NB4 (cell line): ENCODE measurements at regions not wholly inside any gene's neighbourhood (a gene's known extent, or its start where the extent isn't known, plus 50 kb on each side); places are given as distances from the start of the nearest gene placed in this dataset.

Experiments used
- DNase-seq: peaks from one replicate; pipeline ENCODE4 v3.0.0; 2010; ENCODE audit warnings: low read depth
- H3K4me3 ChIP-seq: one replicate; pipeline ENCODE4 v1.5.1; 2011; ENCODE audit warnings: mild to moderate bottlenecking, low read depth, low read length, moderate library complexity
- CTCF ChIP-seq: IDR thresholded peaks from one replicate; pipeline ENCODE4 v1.5.1; 2012; ENCODE audit warnings: low read depth, low read length
- MAX ChIP-seq: IDR thresholded peaks from 2 replicates; pipeline ENCODE4 v1.6.1; 2011; ENCODE audit warnings: low read depth, low read length
- MYC ChIP-seq: IDR thresholded peaks from 2 replicates; pipeline ENCODE4 v1.6.1; 2011; ENCODE audit warnings: low read depth, low read length
- POLR2A ChIP-seq: IDR thresholded peaks from 2 replicates; pipeline ENCODE4 v1.6.1; 2011; ENCODE audit warnings: mild to moderate bottlenecking; ENCODE audit not compliant: insufficient read length; ENCODE audit errors: extremely low read depth

- no peak for DNase-seq
- H3K4me3 ChIP-seq = no peak overlapping the region
- TF ChIP-seq POLR2A (no peak), CTCF (no peak), MYC (no peak), MAX (no peak)
Measured at GRCh38 chr4:135344492-135344891, 1142.9 kb upstream of the PABPC4L start.

GRCh38 chr4:135338181-135338580 lies 1136.6 kb upstream of the PABPC4L start:
- H3K4me3 ChIP-seq = no peak overlapping the region
- no peak for DNase-seq
- no peak for TF ChIP-seq POLR2A
- no peak for TF ChIP-seq MAX
- no peak for TF ChIP-seq MYC
- TF ChIP-seq CTCF = no peak

GRCh38 chr4:135325264-135325663 lies 1123.7 kb upstream of the PABPC4L start:
- H3K4me3 ChIP-seq = no peak overlapping the region
- TF ChIP-seq MYC = no peak
- TF ChIP-seq POLR2A = no peak
- no peak for TF ChIP-seq CTCF
- no peak for TF ChIP-seq MAX
- DNase-seq = no peak

GRCh38 chr4:135319685-135320084 lies 1118.1 kb upstream of the PABPC4L start:
- TF ChIP-seq POLR2A = no peak
- TF ChIP-seq CTCF = peak; percentile 8
- no peak for TF ChIP-seq MAX
- no peak for TF ChIP-seq MYC
- no peak overlapping the region for H3K4me3 ChIP-seq
- DNase-seq = no peak

GRCh38 chr4:135316266-135316779 lies 1114.7 kb upstream of the PABPC4L start:
- no peak for DNase-seq
- TF ChIP-seq MAX (no peak), POLR2A (no peak), CTCF (no peak), MYC (no peak)
- H3K4me3 ChIP-seq = no peak overlapping the region

GRCh38 chr4:135290136-135290535 lies 1088.5 kb upstream of the PABPC4L start:
- DNase-seq = no peak

More at GRCh38 chr4:135290136-135290535, 1088.5 kb upstream of the PABPC4L start:
- TF ChIP-seq MYC (no peak), MAX (no peak), POLR2A (no peak), CTCF (no peak)
- no peak overlapping the region for H3K4me3 ChIP-seq
